Progenitor cell of endocrine pancreas (in vitro differentiated cells): ENCODE measurements at regions not wholly inside any gene's neighbourhood (a gene's known extent, or its start where the extent isn't known, plus 50 kb on each side); places are given as distances from the start of the nearest gene placed in this dataset.

ENCODE experiments used
- DNase-seq: peaks from one replicate; pipeline ENCODE4 v3.0.0; 2021; ENCODE audit warnings: low spot score; ENCODE audit not compliant: unreplicated experiment
- H3K27ac Mint-ChIP-seq: 2 replicates; pipeline ENCODE4 v1.8.0; 2021; ENCODE audit warnings: mild to moderate bottlenecking, moderate library complexity, mixed read lengths
- H3K27me3 Mint-ChIP-seq: 2 replicates; pipeline ENCODE4 v1.8.0; 2021; ENCODE audit warnings: mixed read lengths
- H3K36me3 Mint-ChIP-seq: 2 replicates; pipeline ENCODE4 v1.8.0; 2022; ENCODE audit warnings: mixed read lengths; ENCODE audit not compliant: insufficient read depth
- H3K4me1 Mint-ChIP-seq: 2 replicates; pipeline ENCODE4 v1.8.0; 2021; ENCODE audit warnings: low read depth, mixed read lengths
- H3K4me3 Mint-ChIP-seq: 2 replicates; pipeline ENCODE4 v1.8.0; 2021; ENCODE audit warnings: low read depth, mild to moderate bottlenecking, moderate library complexity, mixed read lengths
- H3K9me3 Mint-ChIP-seq: 2 replicates; pipeline ENCODE4 v1.8.0; 2021; ENCODE audit warnings: low read depth, mixed read lengths
- CTCF ChIP-seq: fragments of 200-600 bp; sonication (generic); IDR thresholded peaks from one replicate; pipeline ENCODE4 v1.5.0; 2021; ENCODE audit warnings: antibody characterized with exemption, mild to moderate bottlenecking; ENCODE audit not compliant: unreplicated experiment

- Mint-ChIP-seq H3K4me3 (no peak overlapping the region), H3K9me3 (no peaks in the 10 kb centered on the region), H3K36me3 (no peaks in the 10 kb centered on the region), H3K4me1 (peaks cover 4% of the 10 kb centered on the region), H3K27ac (no peak overlapping the region), H3K27me3 (peaks cover 46% of the 10 kb centered on the region)
- DNase-seq, result no peak
- TF ChIP-seq CTCF, result no peak
These were observed 84.7 kb upstream of the PHACTR3 start for GRCh38 chr20:59519707-59520014.

DNA sequence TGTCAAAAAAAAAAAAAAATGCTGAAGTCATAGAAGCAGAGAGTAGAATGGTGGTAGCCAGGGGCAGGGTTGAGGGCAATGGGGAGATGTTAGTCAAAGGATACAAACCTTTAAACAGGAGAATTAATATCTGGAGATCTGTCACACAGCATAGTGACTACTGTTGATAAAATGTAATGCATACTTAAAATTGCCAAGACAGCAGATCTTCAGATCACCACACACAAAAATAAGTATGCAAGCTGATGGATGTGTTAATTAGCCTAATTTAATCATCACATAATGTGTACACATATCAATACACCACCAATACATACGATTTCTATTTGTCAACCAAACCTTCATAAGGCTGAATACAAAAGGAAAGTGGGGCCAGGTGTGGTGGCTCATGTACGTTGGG, 83.5 kb upstream of the PHACTR3 start:
- H3K9me3 Mint-ChIP-seq, result no peaks in the 10 kb centered on the region
- TF ChIP-seq CTCF, result no peak
- DNase-seq, result no peak
- no peak overlapping the region for H3K4me3 Mint-ChIP-seq
- peaks cover 49% of the 10 kb centered on the region for H3K27me3 Mint-ChIP-seq
- peaks cover 2% of the 10 kb centered on the region for H3K4me1 Mint-ChIP-seq
- no peak overlapping the region for H3K27ac Mint-ChIP-seq
- no peaks in the 10 kb centered on the region for H3K36me3 Mint-ChIP-seq

- no peak overlapping the region for H3K27ac Mint-ChIP-seq
- H3K4me3 Mint-ChIP-seq, result no peak overlapping the region
- no peaks in the 10 kb centered on the region for H3K36me3 Mint-ChIP-seq
- no peaks in the 10 kb centered on the region for H3K9me3 Mint-ChIP-seq
- peaks cover 77% of the 10 kb centered on the region for H3K27me3 Mint-ChIP-seq
- DNase-seq, result peak; percentile 65
- peak; percentile 89 for TF ChIP-seq CTCF
- peaks cover 2% of the 10 kb centered on the region for H3K4me1 Mint-ChIP-seq
These were observed 78.7 kb upstream of the PHACTR3 start for GRCh38 chr20:59525500-59526241.

- peak; percentile 59 for TF ChIP-seq CTCF
- no peaks in the 10 kb centered on the region for H3K36me3 Mint-ChIP-seq
- peaks cover 2% of the 10 kb centered on the region for H3K4me1 Mint-ChIP-seq
- H3K27ac Mint-ChIP-seq, result no peak overlapping the region
- H3K9me3 Mint-ChIP-seq, result no peaks in the 10 kb centered on the region
- H3K4me3 Mint-ChIP-seq, result no peak overlapping the region
- no peak for DNase-seq
- peaks cover 82% of the 10 kb centered on the region for H3K27me3 Mint-ChIP-seq
These were observed 77.8 kb upstream of the PHACTR3 start for GRCh38 chr20:59526242-59527225.

DNA sequence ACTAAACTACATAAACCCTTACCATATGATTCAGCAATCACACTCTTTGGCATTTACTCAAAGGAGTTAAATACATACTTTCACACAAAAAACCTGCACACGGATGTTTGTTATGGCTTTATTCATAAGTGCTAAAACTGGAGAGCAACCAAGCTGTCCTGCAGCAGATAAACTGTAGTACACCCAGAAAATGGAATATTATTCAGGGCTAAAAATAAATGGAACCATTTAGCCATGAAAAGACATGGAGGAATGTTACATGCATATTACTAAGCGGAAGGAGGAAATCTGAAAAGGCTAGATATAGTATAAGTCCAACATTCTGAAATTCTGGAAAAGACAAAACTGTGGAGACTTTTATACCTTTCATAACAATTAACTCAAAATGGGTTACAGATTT, 73.6 kb upstream of the PHACTR3 start:
- Mint-ChIP-seq H3K4me3 (no peak overlapping the region), H3K27me3 (peaks cover 50% of the 10 kb centered on the region), H3K27ac (no peak overlapping the region), H3K9me3 (no peaks in the 10 kb centered on the region), H3K4me1 (no peaks in the 10 kb centered on the region), H3K36me3 (no peaks in the 10 kb centered on the region)
- DNase-seq, result no peak
- TF ChIP-seq CTCF, result no peak
